Activated CD4-positive, alpha-beta memory T cell treated with anti-CD3 and anti-CD28 coated beads for 36 hours (primary cell): ENCODE measurements at regions not wholly inside any gene's neighbourhood (a gene's known extent, or its start where the extent isn't known, plus 50 kb on each side); places are given as distances from the start of the nearest gene placed in this dataset.
A peak's percentile ranks its signal among the peaks of the same experiment; 100 is the strongest.
"Not testable (repeated sequence)": the region's sequence is repeated elsewhere in the genome, so short reads cannot be mapped to it uniquely, and the experiment has no call there.

ENCODE experiments used
- CTCF ChIA-PET: fragments of 350-600 bp; sonication (Branson Sonifier 250); formaldehyde crosslinking; loops from one replicate; lab custom pipeline; 2021; ENCODE audit warnings: antibody characterized with exemption, inconsistent platforms; lab: Charles Lee
- POLR2A ChIA-PET: fragments of 350-600 bp; sonication (Branson Sonifier 250); formaldehyde crosslinking; loops from one replicate; lab custom pipeline; 2021; ENCODE audit warnings: antibody characterized with exemption; lab: Charles Lee
- DNase-seq: peaks from one replicate; pipeline ENCODE4 v3.0.0-alpha.2; 2020
- H3K27ac Mint-ChIP-seq: one replicate; pipeline ENCODE4 v1.8.0; 2021; ENCODE audit warnings: mixed read lengths
- H3K27me3 Mint-ChIP-seq: one replicate; pipeline ENCODE4 v1.8.0; 2021; ENCODE audit warnings: mixed read lengths
- H3K36me3 Mint-ChIP-seq: one replicate; pipeline ENCODE4 v1.8.0; 2021; ENCODE audit warnings: mixed read lengths
- H3K4me1 Mint-ChIP-seq: one replicate; pipeline ENCODE4 v1.8.0; 2021; ENCODE audit warnings: low read depth, mixed read lengths
- H3K4me3 Mint-ChIP-seq: one replicate; pipeline ENCODE4 v1.8.0; 2021; ENCODE audit warnings: mild to moderate bottlenecking, mixed read lengths
- H3K9me3 Mint-ChIP-seq: one replicate; pipeline ENCODE4 v1.8.0; 2021; ENCODE audit warnings: mixed read lengths
- intact Hi-C: fragments of 100-400 bp; cut with micrococcal nuclease; formaldehyde crosslinking; loops from one replicate; pipeline ENCODE4 v1.15.1; 2023

DNA sequence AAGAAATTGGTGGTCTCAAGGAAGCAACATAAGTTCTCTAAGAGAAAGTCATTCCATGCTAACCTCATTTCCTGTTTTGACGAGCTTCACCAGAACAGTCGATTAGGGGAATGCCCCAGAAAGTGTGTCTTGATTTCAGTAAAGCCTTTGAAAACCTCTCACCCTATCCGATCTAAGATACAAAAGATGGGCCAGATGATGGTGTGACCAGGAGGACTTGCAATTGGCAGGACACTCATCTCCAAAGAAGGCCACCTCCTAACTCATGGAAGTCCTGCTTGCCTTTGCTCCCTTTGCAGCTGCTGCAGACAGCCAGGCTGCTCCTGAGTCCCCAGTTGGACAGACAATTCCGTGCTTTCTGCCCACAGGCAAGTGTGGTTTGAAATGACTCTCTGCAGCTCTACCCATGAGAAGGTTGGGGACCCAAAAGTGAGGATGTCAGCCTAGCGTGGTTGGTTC is 304.2 kb downstream of the BCL2L11 start:
- H3K27me3 Mint-ChIP-seq, H3K27ac Mint-ChIP-seq, POLR2A ChIA-PET, CTCF ChIA-PET, H3K4me3 Mint-ChIP-seq, intact Hi-C loops, H3K9me3 Mint-ChIP-seq: not testable (repeated sequence)
- Mint-ChIP-seq H3K36me3 (peaks cover 10% of the 10 kb centered on the region), H3K4me1 (peaks cover 31% of the 10 kb centered on the region)
- peak; percentile 74 for DNase-seq

DNA sequence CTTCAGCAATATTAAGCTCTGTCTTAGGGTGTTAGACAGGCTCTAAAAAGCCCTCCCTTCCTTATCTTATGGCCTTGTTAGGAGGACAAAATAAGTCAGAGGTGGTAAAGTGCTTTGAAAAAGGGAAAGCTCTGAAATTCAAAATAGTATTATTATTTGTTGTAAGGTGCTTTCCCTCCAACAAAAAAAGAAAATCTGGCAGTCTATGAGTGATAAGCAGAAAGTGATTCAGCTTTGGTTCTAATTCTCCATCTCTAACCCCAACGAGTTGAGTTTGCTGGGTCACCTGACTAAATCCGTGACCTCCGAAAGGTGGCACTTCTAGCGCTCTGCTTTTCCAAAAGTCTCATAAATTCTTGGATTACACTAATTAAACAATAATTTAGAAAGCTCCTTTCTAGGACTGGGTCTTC is 305.1 kb downstream of the BCL2L11 start:
- CTCF ChIA-PET, intact Hi-C loops, POLR2A ChIA-PET, H3K36me3 Mint-ChIP-seq, H3K4me3 Mint-ChIP-seq, H3K27me3 Mint-ChIP-seq, H3K9me3 Mint-ChIP-seq: not testable (repeated sequence)
- H3K4me1 Mint-ChIP-seq: peaks cover 30% of the 10 kb centered on the region
- peak; percentile 52 for DNase-seq
- H3K27ac Mint-ChIP-seq: peak overlapping the region; percentile 33

DNA sequence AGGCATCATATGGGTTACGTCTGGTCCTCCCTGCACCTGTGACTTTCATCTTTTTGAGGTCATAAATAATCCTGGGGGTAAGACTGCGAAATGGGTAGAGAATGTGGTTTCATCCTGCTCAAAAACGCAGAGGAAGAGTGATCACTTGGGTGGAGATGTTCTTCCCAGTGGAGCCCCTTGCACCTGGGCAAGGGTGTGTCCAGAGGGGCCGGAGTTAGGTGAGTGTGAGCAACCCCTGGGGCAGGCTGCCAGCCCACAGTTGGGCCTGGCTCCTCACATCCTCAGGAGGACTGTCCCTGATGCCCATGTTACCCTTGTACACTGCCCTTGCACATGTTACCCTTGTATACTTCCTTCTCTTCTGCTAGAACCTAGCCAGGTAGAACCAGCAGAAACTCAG is 306.6 kb downstream of the BCL2L11 start:
- CTCF ChIA-PET, H3K27ac Mint-ChIP-seq, intact Hi-C loops, H3K4me3 Mint-ChIP-seq, H3K9me3 Mint-ChIP-seq, DNase-seq, H3K27me3 Mint-ChIP-seq, POLR2A ChIA-PET, H3K36me3 Mint-ChIP-seq: not testable (repeated sequence)
- peaks cover 29% of the 10 kb centered on the region for H3K4me1 Mint-ChIP-seq

DNA sequence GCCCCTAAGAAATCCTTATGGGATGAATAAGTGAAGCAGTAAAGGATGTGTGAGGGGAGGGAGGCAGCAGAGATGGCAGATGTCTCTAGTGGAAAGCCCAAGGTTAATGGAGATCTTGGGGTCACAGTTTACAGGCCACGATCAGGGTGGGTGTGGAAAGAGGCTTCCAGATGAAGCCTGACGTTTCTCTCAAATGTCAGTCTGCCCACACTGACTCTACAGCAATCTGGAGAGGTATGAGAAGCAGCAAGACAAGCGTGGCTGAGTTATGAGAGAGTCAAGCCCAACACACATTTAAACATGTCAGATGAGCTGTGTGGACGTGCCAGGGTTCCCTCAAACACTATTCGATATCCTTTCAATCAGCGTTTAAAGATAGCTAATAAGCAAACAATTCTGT is 308.2 kb downstream of the BCL2L11 start:
- DNase-seq, H3K27me3 Mint-ChIP-seq, H3K4me3 Mint-ChIP-seq, H3K36me3 Mint-ChIP-seq, H3K27ac Mint-ChIP-seq, POLR2A ChIA-PET, H3K9me3 Mint-ChIP-seq, intact Hi-C loops, CTCF ChIA-PET: not testable (repeated sequence)
- peaks cover 30% of the 10 kb centered on the region for H3K4me1 Mint-ChIP-seq

DNA sequence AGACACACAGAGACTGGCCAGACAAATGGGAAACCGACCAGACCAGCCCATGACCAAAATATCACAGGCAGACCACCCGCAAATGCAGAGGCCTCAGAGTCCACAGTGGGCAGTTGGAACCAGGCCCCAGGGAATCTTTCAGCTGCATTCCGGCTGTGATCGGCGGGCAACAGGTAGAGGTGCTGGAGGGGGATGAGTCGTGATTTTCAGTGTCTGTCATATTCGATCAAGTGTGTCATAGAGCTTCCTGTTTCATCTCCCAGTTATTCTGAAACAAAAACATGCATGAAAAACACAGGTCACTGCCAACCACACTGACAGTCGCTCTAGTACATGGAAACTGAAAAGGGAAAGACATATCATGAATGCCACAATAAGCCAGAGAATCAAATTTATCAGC is 308.6 kb downstream of the BCL2L11 start:
- intact Hi-C loops, H3K27ac Mint-ChIP-seq, H3K9me3 Mint-ChIP-seq, POLR2A ChIA-PET, H3K36me3 Mint-ChIP-seq, H3K27me3 Mint-ChIP-seq, CTCF ChIA-PET, H3K4me3 Mint-ChIP-seq: not testable (repeated sequence)
- peak; percentile 45 for DNase-seq
- H3K4me1 Mint-ChIP-seq: peaks cover 30% of the 10 kb centered on the region

GRCh38 chr2:111430817-111431661 is 310.3 kb downstream of the BCL2L11 start:
- H3K27me3 Mint-ChIP-seq, intact Hi-C loops: not testable (repeated sequence)

DNA sequence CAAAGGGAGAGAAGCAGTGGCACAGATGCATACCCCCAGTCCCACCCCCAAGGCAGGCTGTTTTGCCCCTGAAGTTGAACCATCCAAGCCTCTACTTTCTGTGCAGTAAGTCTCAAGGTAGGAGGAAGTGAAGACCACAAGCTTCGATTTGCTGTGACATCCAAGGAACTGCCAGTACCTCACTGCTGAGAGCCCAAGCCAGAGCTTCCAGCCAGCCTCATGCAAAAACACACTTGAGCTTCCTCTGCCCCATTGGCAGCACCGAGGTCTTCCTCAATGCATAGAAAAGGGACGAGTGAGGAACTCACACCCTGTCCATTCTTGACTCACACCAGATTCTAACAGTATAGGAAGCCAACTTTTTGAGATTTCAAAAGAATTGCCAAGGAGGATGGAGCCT is 311.7 kb downstream of the BCL2L11 start:
- H3K27ac Mint-ChIP-seq, H3K4me3 Mint-ChIP-seq, DNase-seq, POLR2A ChIA-PET, intact Hi-C loops, H3K36me3 Mint-ChIP-seq, H3K9me3 Mint-ChIP-seq, CTCF ChIA-PET, H3K27me3 Mint-ChIP-seq: not testable (repeated sequence)
- peaks cover 15% of the 10 kb centered on the region for H3K4me1 Mint-ChIP-seq

More at GRCh38 chr2:111430817-111431661, 310.3 kb downstream of the BCL2L11 start:
- H3K27ac Mint-ChIP-seq, H3K4me3 Mint-ChIP-seq, CTCF ChIA-PET, H3K36me3 Mint-ChIP-seq, DNase-seq, H3K9me3 Mint-ChIP-seq, POLR2A ChIA-PET: not testable (repeated sequence)
- peaks cover 22% of the 10 kb centered on the region for H3K4me1 Mint-ChIP-seq

DNA sequence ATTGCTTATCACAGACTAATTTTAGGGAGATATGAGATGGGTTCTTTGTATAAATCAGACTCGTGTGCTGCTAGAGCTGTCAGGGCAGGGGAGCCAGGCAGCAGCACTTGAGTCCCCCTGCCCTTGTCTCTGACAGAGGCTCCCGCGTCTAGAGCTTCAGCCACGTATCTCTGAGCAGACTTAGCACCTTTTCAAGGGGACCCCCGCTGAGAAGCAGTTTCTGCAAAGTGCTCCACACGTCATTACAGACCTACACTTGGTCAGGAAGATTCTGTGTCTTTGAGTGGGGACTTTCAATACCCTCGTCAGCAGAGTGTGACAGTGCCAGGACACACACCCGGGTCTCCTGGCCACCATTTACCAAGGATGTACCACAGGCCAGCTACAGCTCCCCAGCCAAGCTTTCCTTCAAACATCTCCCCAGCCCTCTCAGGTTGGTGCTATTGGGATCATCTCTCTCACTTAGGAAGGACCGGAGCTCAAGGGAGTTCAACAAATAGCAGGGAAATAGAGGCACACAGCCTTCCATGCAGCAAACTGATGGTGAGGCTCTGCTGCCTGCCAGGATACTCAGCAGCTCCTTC is 312.3 kb downstream of the BCL2L11 start:
- H3K9me3 Mint-ChIP-seq, H3K27ac Mint-ChIP-seq, H3K27me3 Mint-ChIP-seq, DNase-seq, H3K36me3 Mint-ChIP-seq, POLR2A ChIA-PET, CTCF ChIA-PET, intact Hi-C loops, H3K4me3 Mint-ChIP-seq: not testable (repeated sequence)
- peaks cover 15% of the 10 kb centered on the region for H3K4me1 Mint-ChIP-seq

DNA sequence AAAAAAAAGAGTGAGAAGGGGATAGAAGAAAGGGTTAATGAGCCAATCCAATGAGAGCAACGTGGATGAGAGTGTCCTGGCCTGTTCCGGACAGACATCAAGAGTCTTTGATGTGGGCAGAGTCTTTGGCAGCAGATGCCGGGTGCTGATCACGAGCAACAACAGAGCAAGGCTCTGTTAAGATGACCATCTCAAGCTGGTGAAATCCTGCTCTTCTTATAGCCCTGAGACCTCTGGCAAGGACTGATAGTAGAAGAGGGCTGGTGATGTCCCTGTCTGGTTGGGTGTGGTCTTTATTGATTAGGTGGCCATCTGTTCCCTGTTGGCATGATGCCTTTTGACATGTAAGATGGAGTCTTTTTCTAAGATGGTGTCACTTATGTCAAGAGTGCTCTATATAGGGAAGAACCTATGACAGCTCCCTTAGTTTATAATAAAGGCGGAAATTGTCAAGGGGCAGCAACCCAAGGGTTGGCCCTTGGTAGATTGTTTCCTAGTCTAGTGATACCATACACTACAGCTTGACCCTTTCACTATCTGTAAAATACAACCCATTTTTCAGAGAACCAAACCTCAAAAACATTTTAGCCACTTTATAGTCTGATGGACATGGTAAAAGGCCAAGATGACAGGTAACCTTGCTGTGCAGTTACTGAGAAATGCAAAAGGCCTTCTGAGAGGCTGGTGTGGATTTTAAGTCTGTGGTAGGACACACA is 313.3 kb downstream of the BCL2L11 start:
- H3K9me3 Mint-ChIP-seq, H3K4me3 Mint-ChIP-seq, intact Hi-C loops, H3K27ac Mint-ChIP-seq, DNase-seq, H3K36me3 Mint-ChIP-seq, POLR2A ChIA-PET, H3K27me3 Mint-ChIP-seq, CTCF ChIA-PET: not testable (repeated sequence)
- peaks cover 10% of the 10 kb centered on the region for H3K4me1 Mint-ChIP-seq

DNA sequence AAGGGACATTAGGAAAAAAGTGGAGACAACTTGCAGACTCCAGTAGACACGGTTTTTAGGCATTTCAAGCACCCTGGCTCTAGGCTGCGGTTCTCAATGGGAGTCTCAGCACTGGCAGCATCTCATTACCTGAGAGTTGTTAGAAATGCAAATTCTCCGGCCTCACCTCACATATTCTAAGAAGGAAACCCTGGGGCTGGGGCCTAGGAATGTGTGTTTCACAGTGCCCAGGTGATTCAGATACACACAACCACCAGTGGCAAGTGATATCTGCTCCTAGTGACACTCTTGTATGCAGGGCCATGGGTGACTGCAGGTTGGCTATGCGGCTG is 313.9 kb downstream of the BCL2L11 start:
- DNase-seq, H3K36me3 Mint-ChIP-seq, CTCF ChIA-PET, H3K4me3 Mint-ChIP-seq, H3K4me1 Mint-ChIP-seq, H3K27ac Mint-ChIP-seq, POLR2A ChIA-PET, intact Hi-C loops, H3K27me3 Mint-ChIP-seq, H3K9me3 Mint-ChIP-seq: not testable (repeated sequence)

DNA sequence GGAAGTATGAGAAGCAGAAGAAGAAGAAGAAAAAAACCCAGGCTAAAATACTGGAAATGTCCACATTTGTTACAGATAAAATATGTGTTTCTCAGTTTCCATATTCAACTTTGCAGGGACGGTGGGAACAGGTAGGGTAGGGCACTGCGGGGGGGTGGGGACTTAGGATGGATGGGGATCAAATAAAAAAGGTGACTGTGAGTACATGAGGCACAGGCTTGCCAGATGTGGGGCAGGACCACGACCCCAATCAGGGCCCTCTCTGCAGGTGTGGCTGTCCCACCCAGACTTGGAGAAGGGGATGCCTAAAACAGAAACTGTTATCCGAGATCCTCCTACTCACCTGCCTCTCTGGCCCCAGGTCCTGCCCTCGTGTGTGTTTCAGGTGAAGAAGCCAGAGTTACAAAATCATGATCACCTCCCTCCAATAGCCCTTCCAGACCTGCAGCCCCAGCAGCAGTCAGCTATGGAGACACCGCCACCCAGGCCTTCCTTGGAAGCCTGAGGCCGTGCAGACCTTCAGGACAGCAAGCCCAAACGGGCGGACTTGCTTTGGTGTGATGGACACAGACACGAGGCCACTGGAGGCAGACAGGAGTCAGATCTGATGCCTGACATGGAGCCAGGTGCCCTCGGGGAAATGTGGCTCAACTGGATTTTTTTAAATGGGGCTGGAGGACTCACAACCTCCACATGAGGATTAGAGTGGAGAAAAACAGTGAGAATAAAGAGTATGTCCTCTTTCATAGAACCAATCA is 315.0 kb downstream of the BCL2L11 start:
- H3K27ac Mint-ChIP-seq, DNase-seq, H3K36me3 Mint-ChIP-seq, H3K9me3 Mint-ChIP-seq, CTCF ChIA-PET, H3K4me3 Mint-ChIP-seq, H3K27me3 Mint-ChIP-seq, intact Hi-C loops, POLR2A ChIA-PET: not testable (repeated sequence)
- H3K4me1 Mint-ChIP-seq: peaks cover 10% of the 10 kb centered on the region

- POLR2A ChIA-PET, H3K9me3 Mint-ChIP-seq, H3K27me3 Mint-ChIP-seq, H3K36me3 Mint-ChIP-seq, CTCF ChIA-PET, H3K4me3 Mint-ChIP-seq, intact Hi-C loops, DNase-seq, H3K27ac Mint-ChIP-seq: not testable (repeated sequence)
- H3K4me1 Mint-ChIP-seq: peaks cover 10% of the 10 kb centered on the region
These were observed 315.7 kb downstream of the BCL2L11 start for GRCh38 chr2:111436411-111436810.
